D721Med (cell line): ENCODE measurements at regions not wholly inside any gene's neighbourhood (a gene's known extent, or its start where the extent isn't known, plus 50 kb on each side); places are given as distances from the start of the nearest gene placed in this dataset.

ENCODE experiments used
- DNase-seq: peaks from one replicate; pipeline ENCODE4 v3.0.0; 2011; ENCODE audit warnings: low spot score; ENCODE audit not compliant: insufficient read length
- FAIRE-seq: peaks from 2 replicates; lab custom pipeline; 2011; peaks lifted over from hg19 to GRCh38; lab: Jason Lieb, UNC
- TF ChIP-seq, protein P1 (sequence below): IDR thresholded peaks from 2 replicates; pipeline ENCODE4 v1.5.1; 2012; ENCODE audit warnings: mild to moderate bottlenecking, control low read depth; ENCODE audit not compliant: insufficient read depth; ENCODE audit errors: missing control alignments

- TF ChIP-seq, protein P1, sequence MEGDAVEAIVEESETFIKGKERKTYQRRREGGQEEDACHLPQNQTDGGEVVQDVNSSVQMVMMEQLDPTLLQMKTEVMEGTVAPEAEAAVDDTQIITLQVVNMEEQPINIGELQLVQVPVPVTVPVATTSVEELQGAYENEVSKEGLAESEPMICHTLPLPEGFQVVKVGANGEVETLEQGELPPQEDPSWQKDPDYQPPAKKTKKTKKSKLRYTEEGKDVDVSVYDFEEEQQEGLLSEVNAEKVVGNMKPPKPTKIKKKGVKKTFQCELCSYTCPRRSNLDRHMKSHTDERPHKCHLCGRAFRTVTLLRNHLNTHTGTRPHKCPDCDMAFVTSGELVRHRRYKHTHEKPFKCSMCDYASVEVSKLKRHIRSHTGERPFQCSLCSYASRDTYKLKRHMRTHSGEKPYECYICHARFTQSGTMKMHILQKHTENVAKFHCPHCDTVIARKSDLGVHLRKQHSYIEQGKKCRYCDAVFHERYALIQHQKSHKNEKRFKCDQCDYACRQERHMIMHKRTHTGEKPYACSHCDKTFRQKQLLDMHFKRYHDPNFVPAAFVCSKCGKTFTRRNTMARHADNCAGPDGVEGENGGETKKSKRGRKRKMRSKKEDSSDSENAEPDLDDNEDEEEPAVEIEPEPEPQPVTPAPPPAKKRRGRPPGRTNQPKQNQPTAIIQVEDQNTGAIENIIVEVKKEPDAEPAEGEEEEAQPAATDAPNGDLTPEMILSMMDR, result no peak
- FAIRE-seq, result no peak
- no peak for DNase-seq
These were observed 526.4 kb upstream of the USP24 start for GRCh38 chr1:55741516-55741915.

DNA sequence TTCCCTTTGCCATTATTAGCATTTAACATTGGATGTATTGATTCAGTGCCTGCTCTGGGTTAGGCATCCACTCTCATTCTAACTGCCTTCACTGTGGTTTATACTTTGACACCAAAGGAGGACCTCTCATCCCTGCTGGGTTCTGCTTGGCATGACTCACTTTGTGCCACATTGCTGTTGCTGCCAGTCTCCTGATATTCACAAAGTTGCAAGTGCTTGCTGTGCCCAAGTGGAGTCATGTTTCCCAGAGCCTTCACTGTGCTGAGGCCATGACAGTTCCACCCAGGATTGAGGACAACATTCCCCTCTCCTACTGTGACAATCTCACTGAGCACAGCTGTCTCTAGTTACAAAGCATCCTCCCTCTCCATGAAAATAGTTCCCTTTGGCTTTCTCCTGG is 519.9 kb upstream of the USP24 start:
- DNase-seq (no peak), FAIRE-seq (no peak)
- TF ChIP-seq, protein P1, result no peak

GRCh38 chr1:55726994-55727393 is 511.8 kb upstream of the USP24 start:
- DNase-seq (no peak), FAIRE-seq (no peak)
- TF ChIP-seq, protein P1, result no peak

DNA sequence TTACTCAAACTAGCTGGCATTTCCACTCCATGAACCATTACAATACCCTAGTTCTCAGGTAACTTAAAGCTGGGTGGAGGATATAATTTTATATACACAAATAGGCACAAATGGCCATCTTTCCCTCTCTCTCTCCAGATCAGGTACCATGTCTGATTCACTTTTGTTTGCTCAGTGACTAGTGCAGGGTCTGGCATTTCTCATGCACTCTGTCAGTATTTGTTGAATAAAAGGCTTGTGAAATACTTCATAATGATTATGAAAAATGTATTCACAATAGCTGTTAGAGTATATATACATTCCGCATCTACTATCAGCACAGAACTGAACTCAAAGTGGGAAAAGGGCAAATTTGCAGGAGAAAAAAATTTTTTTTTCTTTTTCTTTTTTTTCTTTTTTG is 510.2 kb upstream of the USP24 start:
- no peak for DNase-seq
- TF ChIP-seq, protein P1, result no peak
- no peak for FAIRE-seq

GRCh38 chr1:55724551-55725325 is 509.6 kb upstream of the USP24 start:
- DNase-seq, result no peak
- no peak for FAIRE-seq
- TF ChIP-seq, protein P1, result no peak

DNA sequence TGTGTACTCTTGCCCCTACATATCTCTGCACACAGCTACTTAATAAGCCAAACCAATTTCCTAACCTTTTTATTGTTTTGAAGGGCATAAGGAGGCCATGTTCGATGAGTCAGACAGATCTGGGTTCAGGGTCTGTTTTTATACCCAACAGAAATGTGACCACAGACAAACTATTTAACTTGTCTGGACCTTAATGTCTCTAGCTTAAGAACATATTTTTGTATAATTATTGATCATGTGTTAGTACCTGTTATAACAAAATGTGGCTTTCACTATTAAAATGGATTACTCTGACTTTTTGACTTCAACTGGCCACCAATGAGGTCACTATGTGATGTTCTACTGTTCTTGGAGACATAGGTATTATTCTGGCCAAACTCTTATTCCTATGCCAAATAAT is 507.8 kb upstream of the USP24 start:
- DNase-seq, result no peak
- TF ChIP-seq, protein P1, result no peak
- FAIRE-seq, result no peak

- TF ChIP-seq, protein P1, result no peak
- FAIRE-seq, result no peak
- no peak for DNase-seq
These were observed 505.1 kb upstream of the USP24 start for GRCh38 chr1:55720261-55720660.
